ENCODE measurements at regions not wholly inside any gene's neighbourhood (a gene's known extent, or its start where the extent isn't known, plus 50 kb on each side); places are given as distances from the start of the nearest gene placed in this dataset.

DNA sequence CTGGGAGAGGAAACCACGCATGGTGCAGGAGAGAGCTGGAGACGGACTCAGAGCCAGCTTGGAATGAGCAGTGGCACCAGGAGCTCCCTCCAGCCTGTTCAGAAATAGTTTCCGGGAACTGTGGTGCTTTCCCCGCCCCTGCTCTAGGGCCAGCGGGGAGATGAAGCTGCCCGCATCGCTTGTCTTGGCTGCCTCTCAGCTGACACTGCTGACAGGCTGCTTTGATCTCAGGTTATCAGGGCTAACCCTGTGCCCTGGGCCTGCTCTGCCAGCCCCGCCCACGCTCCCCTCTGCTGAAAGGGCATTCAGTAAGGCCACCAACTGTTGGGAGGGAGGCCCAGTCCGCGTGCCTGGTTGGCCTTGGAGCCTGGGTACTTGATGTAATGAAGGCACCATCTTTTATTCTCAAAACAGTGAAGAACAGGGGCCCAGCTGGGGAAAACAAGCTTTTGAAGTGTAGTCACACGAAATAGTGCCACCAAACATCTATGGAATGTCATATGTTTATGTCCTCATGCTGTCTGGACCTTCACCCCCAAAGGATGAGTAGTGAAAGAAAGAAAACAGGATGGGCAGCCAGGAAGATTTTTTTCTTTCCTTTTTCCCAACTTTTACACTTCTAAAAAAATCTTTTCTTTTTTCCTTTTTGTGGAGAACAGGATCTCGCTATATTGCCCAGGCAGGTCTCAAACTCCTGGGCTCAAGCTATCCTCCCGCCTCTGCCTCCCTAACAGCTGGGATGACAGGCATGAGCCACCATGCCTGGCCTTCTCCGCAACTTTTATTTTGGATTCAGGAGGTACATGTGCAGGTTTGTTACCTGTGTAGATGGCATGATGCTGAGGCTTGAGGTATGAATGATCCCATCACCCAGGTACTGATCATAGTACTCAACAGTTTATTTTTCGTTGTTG is 115.9 kb upstream of the TBX3 start:
- CTCF ChIA-PET = no interaction called here
- Histone ChIP-seq H3K4me1 (ENCODE audit: control insufficient read depth in 1 of 2, insufficient read depth in 2 of 2, low read depth in 1 of 2, low read length in 1 of 2) (peaks cover 0 to 2% of the 10 kb centered on the region in 2 experiments; a peak in 1 of 4 replicates), H3F3A (replicated peaks; ENCODE audit: insufficient read depth) (no peaks in the 10 kb centered on the region), H2AFZ (ENCODE audit: low read depth) (no peak overlapping the region), H4K20me1 (ENCODE audit: insufficient read depth) (no peaks in the 10 kb centered on the region), H3K4me2 (no peak overlapping the region), H3K36me3 (replicated peaks in 1 of 2; ENCODE audit: control insufficient read depth in 1 of 2, insufficient read depth in 2 of 2, low read length in 1 of 2) (no peaks in the 10 kb centered on the region), H3K27ac (ENCODE audit: low read depth in 2 of 2, low read length in 1 of 2) (no peak overlapping the region), H3K27me3 (ENCODE audit: insufficient read depth) (no peaks in the 10 kb centered on the region), H3K9me3 (no peaks in the 10 kb centered on the region), H3K9ac (no peak overlapping the region), H3K79me2 (ENCODE audit: insufficient read depth) (no peaks in the 10 kb centered on the region), H3K9me2 (no peaks in the 10 kb centered on the region), H3K4me3 (ENCODE audit: low read depth in 2 of 2, low read length in 1 of 2) (no peak overlapping the region)
- DNase-seq = no peak
- POLR2A ChIA-PET = interaction anchor here (0.7 to 1.1 kb wide), 2 partner anchors 54 to 116 kb away, joined by 3 read pairs; partner anchors contain the start of gene TBX3
- WGBS (ENCODE audit: low lambda C conversion rate) = 86% methylated on average over 11 of the region's 16 CpGs
- TF ChIP-seq, protein P1, sequence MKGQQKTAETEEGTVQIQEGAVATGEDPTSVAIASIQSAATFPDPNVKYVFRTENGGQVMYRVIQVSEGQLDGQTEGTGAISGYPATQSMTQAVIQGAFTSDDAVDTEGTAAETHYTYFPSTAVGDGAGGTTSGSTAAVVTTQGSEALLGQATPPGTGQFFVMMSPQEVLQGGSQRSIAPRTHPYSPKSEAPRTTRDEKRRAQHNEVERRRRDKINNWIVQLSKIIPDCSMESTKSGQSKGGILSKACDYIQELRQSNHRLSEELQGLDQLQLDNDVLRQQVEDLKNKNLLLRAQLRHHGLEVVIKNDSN (IDR thresholded peaks at IDR 0.05; ENCODE audit: borderline replicate concordance, low read depth) = no peak
- TF ChIP-seq, protein P2, sequence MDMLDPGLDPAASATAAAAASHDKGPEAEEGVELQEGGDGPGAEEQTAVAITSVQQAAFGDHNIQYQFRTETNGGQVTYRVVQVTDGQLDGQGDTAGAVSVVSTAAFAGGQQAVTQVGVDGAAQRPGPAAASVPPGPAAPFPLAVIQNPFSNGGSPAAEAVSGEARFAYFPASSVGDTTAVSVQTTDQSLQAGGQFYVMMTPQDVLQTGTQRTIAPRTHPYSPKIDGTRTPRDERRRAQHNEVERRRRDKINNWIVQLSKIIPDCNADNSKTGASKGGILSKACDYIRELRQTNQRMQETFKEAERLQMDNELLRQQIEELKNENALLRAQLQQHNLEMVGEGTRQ (IDR thresholded peaks at IDR 0.05; ENCODE audit: borderline replicate concordance, low read depth, low read length) = no peak
- TF ChIP-seq YY1 (IDR thresholded peaks at IDR 0.05; ENCODE audit: low read depth) (no peak), MEF2A (IDR thresholded peaks at IDR 0.05; ENCODE audit: borderline replicate concordance, low read depth) (no peak), GATA2 (CRISPR knock-in tag; IDR thresholded peaks at IDR 0.05) (no peak), SMC3 (IDR thresholded peaks at IDR 0.05; ENCODE audit: low read depth, low read length) (no peak), RAD21 (IDR thresholded peaks at IDR 0.05; ENCODE audit: low read length) (no peak), JUND (IDR thresholded peaks at IDR 0.05) (no peak), NFIC (IDR thresholded peaks at IDR 0.05; ENCODE audit: borderline replicate concordance) (no peak), EP300 (IDR thresholded peaks at IDR 0.05; ENCODE audit: borderline replicate concordance in 1 of 2, low read depth in 1 of 2, low read length in 1 of 2) (no peak), FOXJ3 (CRISPR knock-in tag; IDR thresholded peaks at IDR 0.05) (no peak), CHD2 (IDR thresholded peaks at IDR 0.05; ENCODE audit: low read length, partially characterized antibody) (no peak), FOSL2 (IDR thresholded peaks at IDR 0.05; ENCODE audit: borderline replicate concordance, low read depth) (no peak), RFX5 (IDR thresholded peaks at IDR 0.05; ENCODE audit: low read length) (no peak), FOXM1 (IDR thresholded peaks at IDR 0.05; ENCODE audit: low read depth) (no peak)
- TF ChIP-seq, protein P3, sequence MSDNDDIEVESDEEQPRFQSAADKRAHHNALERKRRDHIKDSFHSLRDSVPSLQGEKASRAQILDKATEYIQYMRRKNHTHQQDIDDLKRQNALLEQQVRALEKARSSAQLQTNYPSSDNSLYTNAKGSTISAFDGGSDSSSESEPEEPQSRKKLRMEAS (IDR thresholded peaks at IDR 0.05; ENCODE audit: low read depth) = no peak
- TF ChIP-seq, protein P4, sequence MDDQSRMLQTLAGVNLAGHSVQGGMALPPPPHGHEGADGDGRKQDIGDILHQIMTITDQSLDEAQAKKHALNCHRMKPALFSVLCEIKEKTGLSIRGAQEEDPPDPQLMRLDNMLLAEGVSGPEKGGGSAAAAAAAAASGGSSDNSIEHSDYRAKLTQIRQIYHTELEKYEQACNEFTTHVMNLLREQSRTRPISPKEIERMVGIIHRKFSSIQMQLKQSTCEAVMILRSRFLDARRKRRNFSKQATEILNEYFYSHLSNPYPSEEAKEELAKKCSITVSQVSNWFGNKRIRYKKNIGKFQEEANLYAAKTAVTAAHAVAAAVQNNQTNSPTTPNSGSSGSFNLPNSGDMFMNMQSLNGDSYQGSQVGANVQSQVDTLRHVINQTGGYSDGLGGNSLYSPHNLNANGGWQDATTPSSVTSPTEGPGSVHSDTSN (IDR thresholded peaks at IDR 0.05) = no peak
- TF ChIP-seq, protein P5, sequence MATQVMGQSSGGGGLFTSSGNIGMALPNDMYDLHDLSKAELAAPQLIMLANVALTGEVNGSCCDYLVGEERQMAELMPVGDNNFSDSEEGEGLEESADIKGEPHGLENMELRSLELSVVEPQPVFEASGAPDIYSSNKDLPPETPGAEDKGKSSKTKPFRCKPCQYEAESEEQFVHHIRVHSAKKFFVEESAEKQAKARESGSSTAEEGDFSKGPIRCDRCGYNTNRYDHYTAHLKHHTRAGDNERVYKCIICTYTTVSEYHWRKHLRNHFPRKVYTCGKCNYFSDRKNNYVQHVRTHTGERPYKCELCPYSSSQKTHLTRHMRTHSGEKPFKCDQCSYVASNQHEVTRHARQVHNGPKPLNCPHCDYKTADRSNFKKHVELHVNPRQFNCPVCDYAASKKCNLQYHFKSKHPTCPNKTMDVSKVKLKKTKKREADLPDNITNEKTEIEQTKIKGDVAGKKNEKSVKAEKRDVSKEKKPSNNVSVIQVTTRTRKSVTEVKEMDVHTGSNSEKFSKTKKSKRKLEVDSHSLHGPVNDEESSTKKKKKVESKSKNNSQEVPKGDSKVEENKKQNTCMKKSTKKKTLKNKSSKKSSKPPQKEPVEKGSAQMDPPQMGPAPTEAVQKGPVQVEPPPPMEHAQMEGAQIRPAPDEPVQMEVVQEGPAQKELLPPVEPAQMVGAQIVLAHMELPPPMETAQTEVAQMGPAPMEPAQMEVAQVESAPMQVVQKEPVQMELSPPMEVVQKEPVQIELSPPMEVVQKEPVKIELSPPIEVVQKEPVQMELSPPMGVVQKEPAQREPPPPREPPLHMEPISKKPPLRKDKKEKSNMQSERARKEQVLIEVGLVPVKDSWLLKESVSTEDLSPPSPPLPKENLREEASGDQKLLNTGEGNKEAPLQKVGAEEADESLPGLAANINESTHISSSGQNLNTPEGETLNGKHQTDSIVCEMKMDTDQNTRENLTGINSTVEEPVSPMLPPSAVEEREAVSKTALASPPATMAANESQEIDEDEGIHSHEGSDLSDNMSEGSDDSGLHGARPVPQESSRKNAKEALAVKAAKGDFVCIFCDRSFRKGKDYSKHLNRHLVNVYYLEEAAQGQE (IDR thresholded peaks at IDR 0.05; ENCODE audit: low read depth, low read length) = no peak
- TF ChIP-seq, protein P6, sequence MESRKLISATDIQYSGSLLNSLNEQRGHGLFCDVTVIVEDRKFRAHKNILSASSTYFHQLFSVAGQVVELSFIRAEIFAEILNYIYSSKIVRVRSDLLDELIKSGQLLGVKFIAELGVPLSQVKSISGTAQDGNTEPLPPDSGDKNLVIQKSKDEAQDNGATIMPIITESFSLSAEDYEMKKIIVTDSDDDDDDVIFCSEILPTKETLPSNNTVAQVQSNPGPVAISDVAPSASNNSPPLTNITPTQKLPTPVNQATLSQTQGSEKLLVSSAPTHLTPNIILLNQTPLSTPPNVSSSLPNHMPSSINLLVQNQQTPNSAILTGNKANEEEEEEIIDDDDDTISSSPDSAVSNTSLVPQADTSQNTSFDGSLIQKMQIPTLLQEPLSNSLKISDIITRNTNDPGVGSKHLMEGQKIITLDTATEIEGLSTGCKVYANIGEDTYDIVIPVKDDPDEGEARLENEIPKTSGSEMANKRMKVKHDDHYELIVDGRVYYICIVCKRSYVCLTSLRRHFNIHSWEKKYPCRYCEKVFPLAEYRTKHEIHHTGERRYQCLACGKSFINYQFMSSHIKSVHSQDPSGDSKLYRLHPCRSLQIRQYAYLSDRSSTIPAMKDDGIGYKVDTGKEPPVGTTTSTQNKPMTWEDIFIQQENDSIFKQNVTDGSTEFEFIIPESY (IDR thresholded peaks at IDR 0.05; ENCODE audit: borderline replicate concordance, low read depth) = no peak

Data from SK-N-SH (cell line).